Motor neuron (in vitro differentiated cells): ENCODE measurements at regions not wholly inside any gene's neighbourhood (a gene's known extent, or its start where the extent isn't known, plus 50 kb on each side); places are given as distances from the start of the nearest gene placed in this dataset.

ENCODE experiments used
- ATAC-seq, 8 experiments: fragments of 200-7000 bp; cut with Tn5 transposase; replicated peaks in 6 of 8; 2 replicates each; pipeline ENCODE4 v1.8.0; 2021; ENCODE audit warnings: mild to moderate bottlenecking in 8 of 8, moderate library complexity in 8 of 8
- H3K27ac ChIP-seq, 2 donors: fragments of 250-450 bp; sonication (Bioruptor Pico); 2 replicates each; pipeline ENCODE4 v1.9.0; 2021; ENCODE audit warnings: antibody characterized with exemption in 2 of 2, mild to moderate bottlenecking in 2 of 2, moderate library complexity in 1 of 2
- H3K4me1 ChIP-seq, 2 donors: fragments of 250-450 bp; sonication (Bioruptor Pico); replicated peaks in 1 of 2; 2 replicates each; pipeline ENCODE4 v1.6.1; 2021; ENCODE audit warnings: antibody characterized with exemption in 2 of 2, mild to moderate bottlenecking in 2 of 2, moderate library complexity in 1 of 2
- H3K4me3 ChIP-seq, 5 donors: fragments of 250-450 bp; sonication (Bioruptor Pico); 2 replicates each; pipeline ENCODE4 v1.9.0; 2021; ENCODE audit warnings: antibody characterized with exemption in 5 of 5, mild to moderate bottlenecking in 5 of 5, moderate library complexity in 4 of 5
- whole genome bisulfite sequencing, 10 experiments: fragments of 450-650 bp; shearing (Covaris generic); methylation state at CpG; one replicate each; pipeline ENCODE4 v1.0.0; 2022; 5-methylcytosine and 5-hydroxymethylcytosine counted together
- in situ Hi-C, 9 experiments: fragments of 400-800 bp; cut with MboI; loops; one replicate each; pipeline ENCODE4 v1.15.0; 2021; ENCODE audit warnings: low sequenced_read_pairs in 9 of 9, low pct_unique_long_range_greater_than_20kb in 2 of 9; ENCODE audit not compliant: unreplicated experiment in 9 of 9

DNA sequence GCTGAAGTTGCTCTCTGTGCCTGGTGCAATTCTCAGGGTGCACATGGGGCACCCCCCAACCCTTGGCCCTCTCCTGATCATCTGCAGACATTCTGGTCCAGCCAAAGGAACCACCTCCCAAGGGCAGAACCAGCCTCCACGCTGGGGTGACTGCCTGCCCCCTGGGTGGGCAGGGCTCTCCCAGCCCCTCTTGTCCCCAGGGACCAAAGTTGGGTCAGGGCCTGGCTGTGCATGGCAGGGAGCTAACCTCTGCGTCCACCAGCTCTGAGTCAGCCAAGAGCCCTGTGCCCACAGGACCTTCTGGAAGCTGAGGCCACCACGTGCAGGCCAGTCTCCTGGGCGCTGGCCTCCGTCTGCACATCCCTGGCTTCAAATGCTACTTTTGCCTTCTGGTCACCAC, 101.9 kb downstream of the SIK1 start:
- Histone ChIP-seq H3K27ac (no peak overlapping the region), H3K4me1 (peaks cover 11 to 20% of the 10 kb centered on the region in 2 donors), H3K4me3 (no peak overlapping the region)
- no peak for ATAC-seq
- in situ Hi-C loops, result no loop called here
- WGBS, 10 experiments, result 88 to 100% (median 100%) methylated on average over 1 to 4 of the region's 5 CpGs; no CpG with 5 or more reads in 7 of the 10 experiments

DNA sequence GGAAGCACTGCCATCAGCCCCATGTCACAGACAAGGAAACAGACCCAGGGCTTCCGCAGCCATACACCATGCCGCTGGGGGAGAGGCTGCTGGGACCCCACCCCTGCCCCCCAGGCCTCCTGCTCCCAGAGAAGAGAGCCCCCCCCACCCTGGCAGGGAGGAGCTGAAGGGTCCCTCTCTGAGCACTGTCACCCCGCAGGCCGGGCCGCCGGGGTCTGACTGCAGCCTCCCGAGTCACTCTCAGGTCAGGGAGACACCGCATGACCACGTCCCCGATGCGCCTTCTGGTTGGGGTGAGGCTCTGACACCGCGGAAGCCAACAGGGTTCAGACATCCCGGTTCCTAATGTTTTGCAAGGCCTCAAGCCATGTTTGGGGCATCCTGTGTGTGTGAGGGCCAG, 102.3 kb downstream of the SIK1 start:
- H3K4me1 ChIP-seq, result peaks cover 16 to 25% of the 10 kb centered on the region in 2 donors
- H3K4me3 ChIP-seq, result no peak overlapping the region
- in situ Hi-C loops, result no loop called here
- WGBS, 10 experiments, result 80 to 100% methylated on average over 1 to 2 of the region's 14 CpGs; no CpG with 5 or more reads in 8 of the 10 experiments
- ATAC-seq, result no peak
- no peak overlapping the region for H3K27ac ChIP-seq

DNA sequence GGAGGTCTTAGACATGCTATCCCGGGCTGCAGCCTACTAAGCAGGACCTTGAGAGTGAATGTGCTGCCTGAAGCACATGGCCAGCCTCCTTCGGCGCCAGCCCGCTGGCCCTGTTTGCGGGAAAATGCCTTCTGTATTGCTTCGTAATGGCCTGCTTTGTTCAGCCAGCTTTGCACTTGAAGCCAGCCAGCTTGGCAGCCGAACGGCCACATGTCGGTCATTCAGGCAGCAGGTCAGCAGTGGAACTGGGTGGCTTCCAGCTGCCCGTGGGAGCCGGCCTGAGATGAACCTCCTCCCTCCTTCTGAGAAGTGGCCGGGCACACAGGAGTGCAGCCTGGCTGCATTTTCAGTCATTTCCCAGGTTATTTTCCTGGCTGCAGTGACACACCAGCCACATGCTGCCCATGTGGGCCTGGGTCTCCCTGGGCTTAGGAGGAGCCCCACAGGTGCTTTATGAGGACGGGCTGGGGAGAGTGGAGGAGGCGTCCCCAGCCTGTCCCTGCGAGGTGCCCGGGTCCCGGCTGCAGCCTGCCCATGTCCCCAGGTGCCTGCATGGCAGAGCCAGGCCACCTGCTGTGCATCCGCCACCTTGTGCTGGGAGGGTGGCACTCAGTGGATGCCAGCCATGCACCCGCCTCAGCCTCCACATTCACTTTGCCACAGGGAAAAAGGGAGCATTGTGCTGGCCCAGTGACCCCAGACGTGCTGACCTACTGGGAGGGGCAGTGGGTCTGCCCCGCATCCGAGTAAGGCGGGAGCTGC, 103.5 kb downstream of the SIK1 start:
- no peak overlapping the region for H3K27ac ChIP-seq
- ATAC-seq, result no peak
- peaks cover 24 to 29% of the 10 kb centered on the region in 2 donors for H3K4me1 ChIP-seq
- no peak overlapping the region for H3K4me3 ChIP-seq
- 52 to 87% (median 78%) methylated on average over 1 to 5 of the region's 23 CpGs; no CpG with 5 or more reads in 5 of the 10 experiments for WGBS, 10 experiments
- in situ Hi-C loops, result no loop called here

DNA sequence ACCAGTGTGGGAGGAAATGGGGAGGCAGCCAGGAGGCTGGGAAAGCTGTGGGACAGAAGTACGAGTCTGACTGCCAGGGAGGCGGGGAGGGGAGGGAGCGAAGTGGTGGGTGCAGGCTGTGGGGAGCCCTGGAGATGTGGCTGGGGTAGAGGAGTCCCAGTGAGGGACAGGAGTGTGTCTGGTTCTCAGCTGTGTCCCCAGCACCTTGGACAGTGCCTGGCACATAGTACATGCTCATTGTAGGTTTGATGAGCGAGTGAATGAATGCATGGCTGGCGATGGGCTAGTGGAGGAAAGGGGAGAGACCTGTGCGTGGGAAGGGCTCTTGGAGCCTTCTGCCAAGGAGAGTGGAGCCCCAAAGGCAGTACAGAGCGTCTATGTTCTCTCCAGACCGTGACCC, 104.1 kb downstream of the SIK1 start:
- whole genome bisulfite sequencing, 10 experiments, result 80 to 91% methylated on average over 2 to 3 of the region's 8 CpGs; no CpG with 5 or more reads in 8 of the 10 experiments
- in situ Hi-C loops, result no loop called here
- ATAC-seq, result no peak
- H3K4me1 ChIP-seq, result peaks cover 19 to 25% of the 10 kb centered on the region in 2 donors
- no peak overlapping the region for H3K4me3 ChIP-seq
- H3K27ac ChIP-seq, result no peak overlapping the region

DNA sequence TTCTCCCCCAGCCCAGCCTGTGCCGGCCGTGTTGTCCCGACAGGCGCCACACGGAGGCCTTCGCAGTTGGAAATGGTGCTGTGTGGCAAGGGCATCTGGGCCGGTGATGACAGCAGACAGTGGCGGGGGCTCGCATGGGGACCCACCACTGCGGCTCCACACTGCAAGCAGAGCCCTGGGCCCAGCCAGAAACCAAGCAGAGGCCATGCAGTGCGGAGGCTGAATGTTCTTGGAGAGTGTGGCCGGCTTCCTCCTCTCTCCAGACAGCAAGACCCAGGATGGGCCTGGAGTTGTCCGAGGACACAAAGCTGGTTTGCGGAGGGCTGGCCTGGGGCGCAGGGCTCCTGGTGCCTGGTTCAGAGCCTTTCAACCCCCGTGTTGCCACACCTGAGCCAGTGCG, 104.6 kb downstream of the SIK1 start:
- no peak for ATAC-seq
- H3K4me3 ChIP-seq, result no peak overlapping the region
- WGBS, 10 experiments, result 40 to 100% (median 83%) methylated on average over 1 to 13 of the region's 17 CpGs; no CpG with 5 or more reads in 3 of the 10 experiments
- in situ Hi-C loops, result no loop called here
- peaks cover 19 to 25% of the 10 kb centered on the region in 2 donors for H3K4me1 ChIP-seq
- H3K27ac ChIP-seq, result no peak overlapping the region

DNA sequence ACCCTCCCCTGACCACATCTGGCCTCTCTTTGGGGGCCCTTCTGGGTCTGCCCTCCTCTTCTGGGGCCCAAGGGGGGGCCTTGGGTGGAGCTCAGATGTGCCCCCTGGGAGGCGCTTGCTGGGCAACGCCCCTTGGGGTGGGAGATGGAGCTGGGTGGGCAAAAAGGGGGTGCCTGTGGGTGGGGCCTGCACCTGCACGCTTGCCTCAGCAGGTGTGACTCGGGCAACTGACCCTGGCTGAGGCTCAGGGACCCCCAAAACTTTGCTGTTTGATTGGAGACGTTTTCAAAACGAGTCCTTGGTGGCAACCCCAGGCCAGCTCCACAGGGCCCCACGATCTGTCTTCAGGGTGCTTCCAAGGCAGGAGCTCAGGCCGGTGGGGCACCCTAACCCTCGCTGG, 105.3 kb downstream of the SIK1 start:
- H3K4me1 ChIP-seq, result peaks cover 19 to 24% of the 10 kb centered on the region in 2 donors
- ATAC-seq, result no peak
- H3K27ac ChIP-seq, result no peak overlapping the region
- in situ Hi-C loops, result no loop called here
- no peak overlapping the region for H3K4me3 ChIP-seq
- 100% methylated on average over 1 of the region's 9 CpGs; no CpG with 5 or more reads in 8 of the 10 experiments for WGBS, 10 experiments

DNA sequence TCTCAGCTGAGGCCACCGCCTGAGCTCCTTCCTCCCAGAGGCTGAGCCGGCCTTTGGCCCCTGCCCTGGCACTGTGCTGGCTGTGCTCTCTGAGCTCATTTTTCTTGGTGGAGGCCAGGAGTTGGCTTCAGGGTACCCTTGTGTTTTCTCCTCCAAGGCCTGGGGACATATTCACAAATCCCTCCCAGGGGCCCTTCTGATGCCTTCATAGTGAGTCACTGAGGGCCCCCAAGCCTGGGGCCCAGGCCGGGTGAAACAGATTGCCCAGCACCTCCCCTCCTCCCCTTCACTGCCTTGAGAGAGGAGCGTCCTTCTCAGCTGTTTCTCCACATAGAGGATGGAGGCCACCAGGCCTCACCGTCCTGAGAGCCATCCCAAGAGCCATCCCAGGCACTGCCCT, 105.8 kb downstream of the SIK1 start:
- Histone ChIP-seq H3K4me3 (no peak overlapping the region), H3K27ac (no peak overlapping the region), H3K4me1 (peaks cover 19 to 20% of the 10 kb centered on the region in 2 donors)
- 40 to 94% (median 73%) methylated on average over 1 to 3 of the region's 5 CpGs; no CpG with 5 or more reads in 6 of the 10 experiments for WGBS, 10 experiments
- in situ Hi-C loops, result no loop called here
- ATAC-seq, result no peak

DNA sequence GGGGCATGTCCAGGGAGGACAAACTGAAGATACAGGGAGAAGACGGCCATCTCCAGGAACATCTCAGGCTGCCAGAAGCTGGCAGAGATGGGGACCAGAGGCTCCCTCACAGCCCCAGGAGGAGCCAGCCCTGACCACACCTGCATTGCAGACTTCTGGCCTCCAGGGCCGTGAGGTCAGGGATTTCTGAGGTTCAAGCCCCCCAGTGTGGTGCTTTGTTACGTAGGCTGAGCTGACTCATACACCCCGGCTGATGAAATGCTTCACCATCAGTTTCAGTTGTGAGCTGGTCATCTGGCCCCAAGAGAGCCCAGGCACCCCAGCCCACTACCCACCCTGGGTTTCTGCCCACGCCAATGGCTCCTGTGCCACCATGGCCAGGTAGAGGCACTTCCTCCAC, 106.4 kb downstream of the SIK1 start:
- 20 to 100% (median 92%) methylated on average over 1 to 3 of the region's 5 CpGs; no CpG with 5 or more reads in 6 of the 10 experiments for WGBS, 10 experiments
- ATAC-seq, result no peak

DNA sequence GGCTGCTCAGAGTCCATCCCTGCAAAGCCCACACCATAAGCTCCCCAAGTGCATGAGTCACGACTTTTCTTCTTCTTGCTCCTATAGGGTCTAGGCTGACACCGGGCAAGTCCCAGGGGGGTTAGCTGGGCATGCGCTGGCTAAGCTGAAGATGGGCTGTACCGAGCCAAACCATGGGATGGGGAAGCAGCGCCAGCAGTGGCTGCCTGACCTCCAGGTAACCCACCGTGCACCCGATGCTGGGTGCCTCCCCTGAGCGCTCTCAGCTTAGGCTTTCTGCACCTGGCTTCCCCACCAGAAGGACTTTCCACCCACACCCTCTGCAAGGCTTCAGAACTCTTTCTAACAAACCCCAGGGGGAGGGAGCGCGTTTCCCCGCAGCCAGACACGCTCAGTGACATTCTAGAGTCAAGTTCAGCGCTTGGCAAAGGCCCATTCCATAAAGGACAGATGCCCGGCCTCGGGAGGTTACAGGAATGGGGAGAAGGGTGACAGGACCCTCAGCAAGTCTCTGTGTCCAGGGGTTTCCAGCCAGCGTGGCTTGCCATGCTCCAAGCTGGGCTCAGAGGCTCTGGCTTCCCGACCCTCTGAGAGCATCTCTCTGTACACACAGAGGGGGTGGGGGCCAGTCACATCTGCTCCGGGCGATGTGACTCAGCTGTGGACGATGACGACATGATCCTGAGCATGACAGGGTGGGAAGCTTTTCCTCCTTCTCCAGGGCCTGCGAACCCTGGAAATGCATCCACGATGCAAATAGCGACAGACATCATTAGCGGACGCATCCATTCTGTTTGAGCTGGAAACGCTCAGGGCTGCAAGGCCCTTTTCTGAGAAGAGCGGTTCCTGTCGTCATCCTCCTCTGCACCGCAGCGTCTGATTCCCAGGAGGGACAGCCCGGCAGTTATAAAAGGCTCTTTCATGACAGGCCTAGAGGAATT, 107.8 kb downstream of the SIK1 start:
- Histone ChIP-seq H3K4me1 (peaks cover 19 to 20% of the 10 kb centered on the region in 2 donors), H3K4me3 (no peak overlapping the region), H3K27ac (peak overlapping the region; percentile 85 to 90)
- in situ Hi-C loops, result no loop called here
- peak; percentile 92 to 97 (median 94) for ATAC-seq
- WGBS, 10 experiments, result 8 to 72% (median 43%) methylated on average over 2 to 17 of the region's 32 CpGs; no CpG with 5 or more reads in 2 of the 10 experiments

More for the DNA sequence above, 106.4 kb downstream of the SIK1 start:
- in situ Hi-C loops, result no loop called here
- peaks cover 19 to 20% of the 10 kb centered on the region in 2 donors for H3K4me1 ChIP-seq
- H3K27ac ChIP-seq, result peak overlapping the region in 1 of 2 donors; percentile 80
- H3K4me3 ChIP-seq, result no peak overlapping the region

DNA sequence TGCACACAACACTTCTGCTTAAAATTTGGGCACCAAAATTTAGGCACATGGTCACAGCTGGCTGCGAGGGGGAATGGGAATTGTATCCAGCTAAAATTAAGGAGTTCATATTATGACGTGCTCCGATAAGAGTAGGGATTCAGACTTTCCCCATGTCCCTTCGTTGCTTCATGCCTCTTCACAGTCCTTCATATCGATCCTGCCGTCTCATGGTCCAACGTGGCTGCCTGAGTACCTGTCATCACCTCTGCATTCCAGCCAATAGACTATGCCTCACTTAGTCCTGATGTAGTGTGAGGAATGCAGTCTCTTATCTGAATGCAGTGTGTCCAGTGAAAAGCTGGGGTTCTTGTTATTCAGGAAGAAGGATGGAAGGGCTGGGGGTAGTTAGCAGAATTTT, 108.6 kb downstream of the SIK1 start:
- Histone ChIP-seq H3K27ac (peak overlapping the region; percentile 85 to 90), H3K4me1 (peaks cover 19 to 21% of the 10 kb centered on the region in 2 donors), H3K4me3 (no peak overlapping the region)
- WGBS, 10 experiments, result 74 to 100% (median 94%) methylated on average over 1 to 7 of the region's 7 CpGs; no CpG with 5 or more reads in 3 of the 10 experiments
- in situ Hi-C loops, result no loop called here
- ATAC-seq, result no peak

DNA sequence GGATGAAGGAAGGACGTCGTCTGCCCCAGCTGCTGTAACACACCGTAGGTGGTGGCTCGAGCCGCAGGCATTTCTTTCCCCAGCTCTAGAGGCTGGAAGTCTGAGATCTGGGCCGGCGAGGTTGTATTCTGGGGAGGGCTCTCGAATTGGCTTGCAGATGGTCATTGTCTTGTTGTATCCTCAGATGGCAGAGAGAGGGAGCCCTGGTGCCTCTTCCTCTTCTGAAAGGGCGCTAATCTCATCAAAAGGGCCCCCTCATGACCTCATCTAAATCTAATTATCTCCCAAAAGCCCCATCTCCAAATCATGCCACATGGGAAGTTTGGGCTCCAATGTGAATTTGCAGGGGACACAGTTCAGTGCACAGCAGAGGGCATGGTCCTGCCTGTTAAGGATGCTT, 109.0 kb downstream of the SIK1 start:
- no peak overlapping the region for H3K27ac ChIP-seq
- in situ Hi-C loops, result no loop called here
- WGBS, 10 experiments, result 40 to 100% (median 87%) methylated on average over 1 to 8 of the region's 9 CpGs; no CpG with 5 or more reads in 2 of the 10 experiments
- ATAC-seq, result no peak
- H3K4me3 ChIP-seq, result no peak overlapping the region
- H3K4me1 ChIP-seq, result peaks cover 20 to 24% of the 10 kb centered on the region in 2 donors

DNA sequence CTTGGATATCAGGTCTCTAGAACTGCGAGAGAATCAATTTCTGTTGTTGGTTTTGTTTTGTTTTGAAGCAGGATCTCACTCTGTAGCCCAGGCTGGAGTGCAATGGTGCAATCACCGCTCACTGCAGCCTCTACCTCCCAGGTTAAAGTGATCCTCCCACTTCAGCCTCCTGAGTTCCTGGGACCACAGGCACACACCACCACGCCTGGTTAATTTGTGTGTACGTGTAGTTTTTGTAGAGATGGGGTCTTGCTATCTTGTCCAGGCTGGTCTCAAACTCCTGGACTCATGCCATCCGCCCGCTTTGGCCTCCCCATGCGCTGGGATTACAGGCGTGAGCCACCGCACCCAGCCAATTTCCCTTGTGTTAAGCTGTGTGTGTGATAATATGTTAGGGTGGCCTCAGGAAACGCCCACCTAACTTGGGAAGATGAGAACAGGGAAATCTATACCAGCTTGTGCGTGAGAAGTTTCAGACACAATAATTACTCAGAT, 109.6 kb downstream of the SIK1 start:
- Histone ChIP-seq H3K4me3 (no peak overlapping the region), H3K4me1 (peaks cover 26 to 31% of the 10 kb centered on the region in 2 donors), H3K27ac (no peak overlapping the region)
- in situ Hi-C loops, result no loop called here
- 63 to 100% (median 100%) methylated on average over 1 to 9 of the region's 11 CpGs; no CpG with 5 or more reads in 2 of the 10 experiments for WGBS, 10 experiments
- ATAC-seq, result no peak
